ENCODE measurements at regions not wholly inside any gene's neighbourhood (a gene's known extent, or its start where the extent isn't known, plus 50 kb on each side); places are given as distances from the start of the nearest gene placed in this dataset.

DNA sequence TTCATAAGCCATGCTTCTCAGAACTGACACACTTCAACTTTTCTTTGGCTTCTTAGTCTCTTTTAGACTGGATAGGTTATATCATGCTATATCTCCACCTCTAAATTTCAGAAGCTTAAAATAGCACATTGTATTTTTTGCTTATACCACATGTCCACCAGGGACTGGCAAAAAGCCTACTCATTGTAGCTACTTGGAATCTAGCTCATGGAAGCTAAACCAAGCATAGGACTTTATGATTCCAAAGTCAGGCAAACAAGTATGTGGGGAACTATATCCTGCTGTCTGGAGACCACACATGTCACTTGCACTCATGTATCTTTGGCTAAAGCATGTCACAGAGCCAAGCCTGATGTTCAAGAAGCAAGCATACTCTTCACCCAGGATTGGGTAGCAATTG is 245.0 kb upstream of the RASGRP1 start:
- ATAC-seq = no peak
- no peak for TF ChIP-seq PPARA (CRISPR knock-in tag; IDR thresholded peaks at IDR 0.05; ENCODE audit: borderline replicate concordance)
- no peak for TF ChIP-seq RARB (CRISPR knock-in tag; IDR thresholded peaks at IDR 0.05)
- TF ChIP-seq TOX (CRISPR knock-in tag; IDR thresholded peaks at IDR 0.05; ENCODE audit: borderline replicate concordance) = no peak
- TF ChIP-seq POU6F1 (CRISPR knock-in tag; IDR thresholded peaks at IDR 0.05; ENCODE audit: borderline replicate concordance, low read depth) = no peak
- TF ChIP-seq, protein P1, sequence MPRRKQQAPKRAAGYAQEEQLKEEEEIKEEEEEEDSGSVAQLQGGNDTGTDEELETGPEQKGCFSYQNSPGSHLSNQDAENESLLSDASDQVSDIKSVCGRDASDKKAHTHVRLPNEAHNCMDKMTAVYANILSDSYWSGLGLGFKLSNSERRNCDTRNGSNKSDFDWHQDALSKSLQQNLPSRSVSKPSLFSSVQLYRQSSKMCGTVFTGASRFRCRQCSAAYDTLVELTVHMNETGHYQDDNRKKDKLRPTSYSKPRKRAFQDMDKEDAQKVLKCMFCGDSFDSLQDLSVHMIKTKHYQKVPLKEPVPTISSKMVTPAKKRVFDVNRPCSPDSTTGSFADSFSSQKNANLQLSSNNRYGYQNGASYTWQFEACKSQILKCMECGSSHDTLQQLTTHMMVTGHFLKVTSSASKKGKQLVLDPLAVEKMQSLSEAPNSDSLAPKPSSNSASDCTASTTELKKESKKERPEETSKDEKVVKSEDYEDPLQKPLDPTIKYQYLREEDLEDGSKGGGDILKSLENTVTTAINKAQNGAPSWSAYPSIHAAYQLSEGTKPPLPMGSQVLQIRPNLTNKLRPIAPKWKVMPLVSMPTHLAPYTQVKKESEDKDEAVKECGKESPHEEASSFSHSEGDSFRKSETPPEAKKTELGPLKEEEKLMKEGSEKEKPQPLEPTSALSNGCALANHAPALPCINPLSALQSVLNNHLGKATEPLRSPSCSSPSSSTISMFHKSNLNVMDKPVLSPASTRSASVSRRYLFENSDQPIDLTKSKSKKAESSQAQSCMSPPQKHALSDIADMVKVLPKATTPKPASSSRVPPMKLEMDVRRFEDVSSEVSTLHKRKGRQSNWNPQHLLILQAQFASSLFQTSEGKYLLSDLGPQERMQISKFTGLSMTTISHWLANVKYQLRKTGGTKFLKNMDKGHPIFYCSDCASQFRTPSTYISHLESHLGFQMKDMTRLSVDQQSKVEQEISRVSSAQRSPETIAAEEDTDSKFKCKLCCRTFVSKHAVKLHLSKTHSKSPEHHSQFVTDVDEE (CRISPR knock-in tag; IDR thresholded peaks at IDR 0.05) = no peak
- TF ChIP-seq ZNF565 (CRISPR knock-in tag; conservative IDR thresholded peaks at IDR 0.05; ENCODE audit: low read depth) = no peak
- TF ChIP-seq ZNF8 (CRISPR knock-in tag; IDR thresholded peaks at IDR 0.05) = no peak
- no peak for TF ChIP-seq ZC3H10 (CRISPR knock-in tag; IDR thresholded peaks at IDR 0.05)
- TF ChIP-seq OSR1 (CRISPR knock-in tag; IDR thresholded peaks at IDR 0.05) = no peak
- TF ChIP-seq, protein P2, sequence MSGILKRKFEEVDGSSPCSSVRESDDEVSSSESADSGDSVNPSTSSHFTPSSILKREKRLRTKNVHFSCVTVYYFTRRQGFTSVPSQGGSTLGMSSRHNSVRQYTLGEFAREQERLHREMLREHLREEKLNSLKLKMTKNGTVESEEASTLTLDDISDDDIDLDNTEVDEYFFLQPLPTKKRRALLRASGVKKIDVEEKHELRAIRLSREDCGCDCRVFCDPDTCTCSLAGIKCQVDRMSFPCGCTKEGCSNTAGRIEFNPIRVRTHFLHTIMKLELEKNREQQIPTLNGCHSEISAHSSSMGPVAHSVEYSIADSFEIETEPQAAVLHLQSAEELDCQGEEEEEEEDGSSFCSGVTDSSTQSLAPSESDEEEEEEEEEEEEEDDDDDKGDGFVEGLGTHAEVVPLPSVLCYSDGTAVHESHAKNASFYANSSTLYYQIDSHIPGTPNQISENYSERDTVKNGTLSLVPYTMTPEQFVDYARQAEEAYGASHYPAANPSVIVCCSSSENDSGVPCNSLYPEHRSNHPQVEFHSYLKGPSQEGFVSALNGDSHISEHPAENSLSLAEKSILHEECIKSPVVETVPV (CRISPR knock-in tag; IDR thresholded peaks at IDR 0.05) = no peak
- TF ChIP-seq PATZ1 (CRISPR knock-in tag; IDR thresholded peaks at IDR 0.05; ENCODE audit: borderline replicate concordance) = no peak
- TF ChIP-seq BACH2 (CRISPR knock-in tag; IDR thresholded peaks at IDR 0.05; ENCODE audit: borderline replicate concordance) = no peak
- TF ChIP-seq ARNTL (CRISPR knock-in tag; IDR thresholded peaks at IDR 0.05; ENCODE audit: borderline replicate concordance, low read depth) = no peak
- no peak for TF ChIP-seq ZNF70 (CRISPR knock-in tag; IDR thresholded peaks at IDR 0.05)
- no peak for TF ChIP-seq TCF4 (CRISPR knock-in tag; IDR thresholded peaks at IDR 0.05; ENCODE audit: borderline replicate concordance)

- no peak for TF ChIP-seq SNAI2 (CRISPR knock-in tag; IDR thresholded peaks at IDR 0.05)
- no peak for TF ChIP-seq CSDC2 (CRISPR knock-in tag; IDR thresholded peaks at IDR 0.05)
- TF ChIP-seq TCF4 (CRISPR knock-in tag; IDR thresholded peaks at IDR 0.05; ENCODE audit: borderline replicate concordance) = no peak
- no peak for TF ChIP-seq ZNF70 (CRISPR knock-in tag; IDR thresholded peaks at IDR 0.05)
- no peak for TF ChIP-seq ZNF8 (CRISPR knock-in tag; IDR thresholded peaks at IDR 0.05)
- no peak for TF ChIP-seq ZNF565 (CRISPR knock-in tag; conservative IDR thresholded peaks at IDR 0.05; ENCODE audit: low read depth)
- no peak for TF ChIP-seq ESRRG (CRISPR knock-in tag; IDR thresholded peaks at IDR 0.05)
- no peak for TF ChIP-seq ZC3H10 (CRISPR knock-in tag; IDR thresholded peaks at IDR 0.05)
- TF ChIP-seq RARB (CRISPR knock-in tag; IDR thresholded peaks at IDR 0.05) = no peak
- no peak for TF ChIP-seq ARNTL (CRISPR knock-in tag; IDR thresholded peaks at IDR 0.05; ENCODE audit: borderline replicate concordance, low read depth)
- TF ChIP-seq PATZ1 (CRISPR knock-in tag; IDR thresholded peaks at IDR 0.05; ENCODE audit: borderline replicate concordance) = no peak
- TF ChIP-seq, protein P1 (CRISPR knock-in tag; IDR thresholded peaks at IDR 0.05) = no peak
- no peak for TF ChIP-seq GLIS3 (CRISPR knock-in tag; IDR thresholded peaks at IDR 0.05)
- TF ChIP-seq PPARA (CRISPR knock-in tag; IDR thresholded peaks at IDR 0.05; ENCODE audit: borderline replicate concordance) = no peak
- TF ChIP-seq POU6F1 (CRISPR knock-in tag; IDR thresholded peaks at IDR 0.05; ENCODE audit: borderline replicate concordance, low read depth) = no peak
- TF ChIP-seq TOX (CRISPR knock-in tag; IDR thresholded peaks at IDR 0.05; ENCODE audit: borderline replicate concordance) = no peak
- no peak for TF ChIP-seq ISL1 (CRISPR knock-in tag; IDR thresholded peaks at IDR 0.05)
- no peak for TF ChIP-seq OSR1 (CRISPR knock-in tag; IDR thresholded peaks at IDR 0.05)
- TF ChIP-seq BACH2 (CRISPR knock-in tag; IDR thresholded peaks at IDR 0.05; ENCODE audit: borderline replicate concordance) = no peak
- ATAC-seq = no peak
These were observed 246.1 kb upstream of the RASGRP1 start for GRCh38 chr15:38810686-38811085.
